ENCODE measurements at regions not wholly inside any gene's neighbourhood (a gene's known extent, or its start where the extent isn't known, plus 50 kb on each side); places are given as distances from the start of the nearest gene placed in this dataset.
"Not testable (repeated sequence)": the region's sequence is repeated elsewhere in the genome, so short reads cannot be mapped to it uniquely, and the experiment has no call there.

DNA sequence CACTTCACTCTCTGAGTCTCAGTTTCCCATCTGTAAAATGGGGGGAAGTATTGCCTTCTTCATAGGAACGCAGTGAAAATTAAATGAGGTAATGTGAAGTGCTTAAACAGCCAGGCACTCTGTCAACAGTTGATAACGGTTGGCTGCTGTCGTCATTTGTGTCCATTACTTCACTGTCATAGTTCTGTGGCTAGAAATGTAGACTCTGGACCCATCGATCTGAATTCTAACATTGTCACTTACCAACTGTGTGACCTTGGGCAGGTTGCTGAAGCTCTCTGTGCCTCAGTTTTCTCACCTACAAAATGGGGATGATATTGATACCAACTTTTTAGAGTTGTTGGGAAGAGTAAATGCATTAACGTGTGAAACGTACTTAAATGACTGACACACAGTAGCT, 152.6 kb downstream of the PTPRU start:
- Histone ChIP-seq H4K20me1 (ENCODE audit: control insufficient read depth, insufficient read depth, low read depth, low read length) (no peaks in the 10 kb centered on the region), H3K9me3 (ENCODE audit: control insufficient read depth, insufficient read depth, low read length) (no peaks in the 10 kb centered on the region), H3K36me3 (ENCODE audit: control insufficient read depth, low read length) (no peaks in the 10 kb centered on the region), H3K4me2 (ENCODE audit: low read length) (no peak overlapping the region), H3K79me2 (ENCODE audit: control insufficient read depth, low read length) (no peaks in the 10 kb centered on the region), H3K4me3 (ENCODE audit: low read length) (no peak overlapping the region), H3F3A (ENCODE audit: control insufficient read depth, insufficient read depth) (no peaks in the 10 kb centered on the region), H3K27me3 (ENCODE audit: control insufficient read depth, low read length) (no peaks in the 10 kb centered on the region), H3K27ac (ENCODE audit: low read depth, low read length) (no peak overlapping the region), H3K4me1 (ENCODE audit: control insufficient read depth, low read length) (no peaks in the 10 kb centered on the region), H3K9me2 (replicated peaks; ENCODE audit: control insufficient read depth, low read length) (no peaks in the 10 kb centered on the region)
- TF ChIP-seq, protein P1, sequence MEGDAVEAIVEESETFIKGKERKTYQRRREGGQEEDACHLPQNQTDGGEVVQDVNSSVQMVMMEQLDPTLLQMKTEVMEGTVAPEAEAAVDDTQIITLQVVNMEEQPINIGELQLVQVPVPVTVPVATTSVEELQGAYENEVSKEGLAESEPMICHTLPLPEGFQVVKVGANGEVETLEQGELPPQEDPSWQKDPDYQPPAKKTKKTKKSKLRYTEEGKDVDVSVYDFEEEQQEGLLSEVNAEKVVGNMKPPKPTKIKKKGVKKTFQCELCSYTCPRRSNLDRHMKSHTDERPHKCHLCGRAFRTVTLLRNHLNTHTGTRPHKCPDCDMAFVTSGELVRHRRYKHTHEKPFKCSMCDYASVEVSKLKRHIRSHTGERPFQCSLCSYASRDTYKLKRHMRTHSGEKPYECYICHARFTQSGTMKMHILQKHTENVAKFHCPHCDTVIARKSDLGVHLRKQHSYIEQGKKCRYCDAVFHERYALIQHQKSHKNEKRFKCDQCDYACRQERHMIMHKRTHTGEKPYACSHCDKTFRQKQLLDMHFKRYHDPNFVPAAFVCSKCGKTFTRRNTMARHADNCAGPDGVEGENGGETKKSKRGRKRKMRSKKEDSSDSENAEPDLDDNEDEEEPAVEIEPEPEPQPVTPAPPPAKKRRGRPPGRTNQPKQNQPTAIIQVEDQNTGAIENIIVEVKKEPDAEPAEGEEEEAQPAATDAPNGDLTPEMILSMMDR (IDR thresholded peaks at IDR 0.05; ENCODE audit: low read depth, low read length, poor library complexity, severe bottlenecking) = no peak
- TF ChIP-seq EZH2phosphoT487 (IDR thresholded peaks at IDR 0.05; ENCODE audit: borderline replicate concordance, low read length) = no peak

DNA sequence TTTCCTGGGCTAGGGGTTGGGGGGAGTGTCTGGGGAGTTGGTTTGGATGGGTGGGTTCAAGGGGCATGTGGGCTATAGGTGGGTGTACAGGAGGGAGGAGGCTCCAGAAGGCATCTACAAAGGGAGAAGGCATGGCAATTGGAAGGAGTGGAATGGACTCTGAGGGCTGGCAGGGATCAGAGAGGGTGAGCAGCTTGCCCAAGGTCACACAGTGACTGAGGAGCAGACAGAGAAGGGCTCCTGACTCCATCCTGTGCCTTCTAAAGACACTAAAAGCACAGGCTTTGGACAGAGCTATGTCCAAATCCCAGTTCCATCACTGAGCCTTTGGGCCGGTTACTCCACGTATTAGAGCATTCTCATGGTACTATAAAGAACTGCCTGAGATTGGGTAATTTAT, 151.8 kb downstream of the PTPRU start:
- H3K27ac ChIP-seq (ENCODE audit: low read depth, low read length) = no peak overlapping the region
- H3K9me3 ChIP-seq (ENCODE audit: control insufficient read depth, insufficient read depth, low read length) = no peaks in the 10 kb centered on the region
- H3K9me2 ChIP-seq (replicated peaks; ENCODE audit: control insufficient read depth, low read length) = no peaks in the 10 kb centered on the region
- H3K4me1 ChIP-seq (ENCODE audit: control insufficient read depth, low read length) = no peaks in the 10 kb centered on the region
- no peaks in the 10 kb centered on the region for H3K27me3 ChIP-seq (ENCODE audit: control insufficient read depth, low read length)
- H3F3A ChIP-seq (ENCODE audit: control insufficient read depth, insufficient read depth) = no peaks in the 10 kb centered on the region
- H3K79me2 ChIP-seq (ENCODE audit: control insufficient read depth, low read length) = no peaks in the 10 kb centered on the region
- no peak overlapping the region for H3K4me3 ChIP-seq (ENCODE audit: low read length)
- no peak overlapping the region for H3K4me2 ChIP-seq (ENCODE audit: low read length)
- no peak for TF ChIP-seq EZH2phosphoT487 (IDR thresholded peaks at IDR 0.05; ENCODE audit: borderline replicate concordance, low read length)
- TF ChIP-seq, protein P1 (IDR thresholded peaks at IDR 0.05; ENCODE audit: low read depth, low read length, poor library complexity, severe bottlenecking) = no peak
- H3K36me3 ChIP-seq (ENCODE audit: control insufficient read depth, low read length) = no peaks in the 10 kb centered on the region
- no peaks in the 10 kb centered on the region for H4K20me1 ChIP-seq (ENCODE audit: control insufficient read depth, insufficient read depth, low read depth, low read length)

DNA sequence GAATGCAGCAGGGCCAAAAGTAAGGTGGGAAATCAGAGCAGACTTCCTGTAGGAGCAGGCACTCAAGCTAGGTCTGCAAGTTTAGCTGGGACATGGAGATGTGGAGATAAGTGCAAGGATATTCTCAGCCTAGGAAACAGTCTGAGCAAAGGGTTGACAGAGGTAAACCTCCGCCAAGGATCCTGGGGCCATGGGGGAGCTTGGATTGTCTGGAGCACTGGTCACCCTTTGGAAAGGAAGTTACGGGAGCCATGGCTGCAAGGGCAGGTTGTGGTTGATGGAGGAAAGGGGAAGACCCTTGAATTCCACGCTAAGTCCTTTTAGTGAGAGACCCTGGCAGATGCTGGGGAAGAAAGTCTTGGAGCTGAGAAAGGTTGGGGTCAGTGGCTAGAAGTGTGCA, 150.9 kb downstream of the PTPRU start:
- H3K9me2 ChIP-seq (replicated peaks; ENCODE audit: control insufficient read depth, low read length) = no peaks in the 10 kb centered on the region
- no peaks in the 10 kb centered on the region for H3K27me3 ChIP-seq (ENCODE audit: control insufficient read depth, low read length)

DNA sequence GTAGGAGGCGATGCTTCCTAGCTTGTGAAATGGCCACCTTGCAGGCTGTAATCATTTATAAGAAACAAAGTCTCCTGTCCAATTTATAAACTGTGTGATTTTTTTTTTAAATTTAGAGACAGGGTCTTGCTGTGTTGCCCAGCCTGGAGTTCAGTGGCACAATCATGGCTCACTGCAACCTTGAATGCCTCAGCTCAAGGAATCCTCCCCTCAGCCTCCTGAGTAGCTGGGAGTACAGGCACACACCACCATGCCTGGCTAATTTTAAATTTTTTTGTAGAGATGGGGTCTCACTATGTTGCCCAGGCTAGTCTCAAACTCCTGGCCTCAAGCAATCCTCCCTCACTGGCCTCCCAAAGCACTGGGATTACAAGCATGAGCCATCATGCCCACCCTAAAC, 150.1 kb downstream of the PTPRU start:
- not testable (repeated sequence) for H3K9me2 ChIP-seq (replicated peaks; ENCODE audit: control insufficient read depth, low read length); H3K79me2 ChIP-seq (ENCODE audit: control insufficient read depth, low read length); H3K4me3 ChIP-seq (ENCODE audit: low read length); H3K4me2 ChIP-seq (ENCODE audit: low read length); H3F3A ChIP-seq (ENCODE audit: control insufficient read depth, insufficient read depth); H3K9me3 ChIP-seq (ENCODE audit: control insufficient read depth, insufficient read depth, low read length); H3K4me1 ChIP-seq (ENCODE audit: control insufficient read depth, low read length); H3K27ac ChIP-seq (ENCODE audit: low read depth, low read length); H3K27me3 ChIP-seq (ENCODE audit: control insufficient read depth, low read length); H3K36me3 ChIP-seq (ENCODE audit: control insufficient read depth, low read length); H4K20me1 ChIP-seq (ENCODE audit: control insufficient read depth, insufficient read depth, low read depth, low read length)

More for the DNA sequence above, 150.9 kb downstream of the PTPRU start:
- Histone ChIP-seq H3K27ac (ENCODE audit: low read depth, low read length) (no peak overlapping the region), H3K36me3 (ENCODE audit: control insufficient read depth, low read length) (no peaks in the 10 kb centered on the region), H3K4me3 (ENCODE audit: low read length) (no peak overlapping the region), H3K79me2 (ENCODE audit: control insufficient read depth, low read length) (no peaks in the 10 kb centered on the region), H3K4me2 (ENCODE audit: low read length) (no peak overlapping the region), H3K9me3 (ENCODE audit: control insufficient read depth, insufficient read depth, low read length) (no peaks in the 10 kb centered on the region), H3K4me1 (ENCODE audit: control insufficient read depth, low read length) (no peaks in the 10 kb centered on the region), H3F3A (ENCODE audit: control insufficient read depth, insufficient read depth) (no peaks in the 10 kb centered on the region), H4K20me1 (ENCODE audit: control insufficient read depth, insufficient read depth, low read depth, low read length) (no peaks in the 10 kb centered on the region)
- no peak for TF ChIP-seq EZH2phosphoT487 (IDR thresholded peaks at IDR 0.05; ENCODE audit: borderline replicate concordance, low read length)
- TF ChIP-seq, protein P1 (IDR thresholded peaks at IDR 0.05; ENCODE audit: low read depth, low read length, poor library complexity, severe bottlenecking) = no peak
